Dedifferentiated amniotic fluid mesenchymal stem cell (primary cell): ENCODE measurements at regions not wholly inside any gene's neighbourhood (a gene's known extent, or its start where the extent isn't known, plus 50 kb on each side); places are given as distances from the start of the nearest gene placed in this dataset.
"Not testable (repeated sequence)": the region's sequence is repeated elsewhere in the genome, so short reads cannot be mapped to it uniquely, and the experiment has no call there.

Source experiments
- DNase-seq: peaks from one replicate; pipeline ENCODE4 v3.0.0-alpha.2; 2016; ENCODE audit errors: extremely low spot score

GRCh38 chr19:37303591-37304171 lies 67.2 kb upstream of the ZNF527 start:
- no peak for DNase-seq

- no peak for DNase-seq
Observed at GRCh38 chr19:37304190-37304883, 66.6 kb upstream of the ZNF527 start.

- no peak for DNase-seq
Observed at GRCh38 chr19:37304884-37305255, 66.0 kb upstream of the ZNF527 start.

- DNase-seq = no peak
Observed at GRCh38 chr19:37306383-37306963, 64.4 kb upstream of the ZNF527 start.

GRCh38 chr19:37309834-37310575 lies 60.9 kb upstream of the ZNF527 start:
- no peak for DNase-seq

- DNase-seq = not testable (repeated sequence)
Observed at GRCh38 chr19:37312531-37313334, 58.2 kb upstream of the ZNF527 start.

- DNase-seq = no peak
Observed at GRCh38 chr19:37313335-37313627, 57.6 kb upstream of the ZNF527 start.

GRCh38 chr19:37317403-37318209 lies 53.3 kb upstream of the ZNF527 start:
- DNase-seq = peak; percentile 100

GRCh38 chr19:37320988-37321387 lies 49.9 kb upstream of the ZNF527 start:
- DNase-seq = not testable (repeated sequence)
